WTC11 (cell line): ENCODE measurements at regions not wholly inside any gene's neighbourhood (a gene's known extent, or its start where the extent isn't known, plus 50 kb on each side); places are given as distances from the start of the nearest gene placed in this dataset.

Experiments used
- ATAC-seq: fragments of 200-7000 bp; cut with Tn5 transposase; 2 replicates; pipeline ENCODE4 v1.10.0; 2021; ENCODE audit warnings: mild to moderate bottlenecking, moderate library complexity
- CTCF ChIA-PET: fragments of 300-600 bp; sonication (Branson Sonifier 250); formaldehyde crosslinking; loops from one replicate; lab custom pipeline; 2021; ENCODE audit warnings: antibody characterized with exemption; lab: Charles Lee
- POLR2A ChIA-PET: fragments of 350-600 bp; sonication (Branson Sonifier 250); formaldehyde crosslinking; loops from one replicate; lab custom pipeline; 2021; ENCODE audit warnings: antibody characterized with exemption; lab: Charles Lee
- DNase-seq: peaks from one replicate; pipeline ENCODE4 v3.0.0; 2021; ENCODE audit warnings: low spot score
- H3K27ac Mint-ChIP-seq: 2 replicates; pipeline ENCODE4 v1.8.0; 2021; ENCODE audit warnings: mixed read lengths
- H3K27me3 Mint-ChIP-seq: 2 replicates; pipeline ENCODE4 v1.8.0; 2021; ENCODE audit warnings: low read depth, mild to moderate bottlenecking, moderate library complexity, mixed read lengths
- H3K36me3 Mint-ChIP-seq: 2 replicates; pipeline ENCODE4 v1.8.0; 2021; ENCODE audit warnings: mixed read lengths
- H3K4me1 Mint-ChIP-seq: 2 replicates; pipeline ENCODE4 v1.8.0; 2022; ENCODE audit warnings: mixed read lengths
- H3K4me3 Mint-ChIP-seq: 2 replicates; pipeline ENCODE4 v1.8.0; 2021; ENCODE audit warnings: mild to moderate bottlenecking, moderate library complexity, mixed read lengths
- H3K9me3 Mint-ChIP-seq: 2 replicates; pipeline ENCODE4 v1.8.0; 2021; ENCODE audit warnings: mixed read lengths
- CBFB ChIP-seq: sonication (generic); formaldehyde crosslinking; IDR thresholded peaks from 2 replicates; pipeline ENCODE4 v1.8.1; 2022; ENCODE audit warnings: mild to moderate bottlenecking, low read depth, missing genetic modification reagents
- FOXJ3 ChIP-seq: sonication (generic); formaldehyde crosslinking; IDR thresholded peaks from 2 replicates; pipeline ENCODE4 v1.9.0; 2021; ENCODE audit warnings: missing genetic modification reagents, mild to moderate bottlenecking, borderline replicate concordance
- FOXK1 ChIP-seq: sonication (generic); formaldehyde crosslinking; IDR thresholded peaks from 2 replicates; pipeline ENCODE4 v1.8.0; 2022; ENCODE audit warnings: mild to moderate bottlenecking, moderate library complexity, missing genetic modification reagents
- GABPB1 ChIP-seq: sonication (generic); formaldehyde crosslinking; IDR thresholded peaks from 2 replicates; pipeline ENCODE4 v1.8.1; 2023; ENCODE audit warnings: mild to moderate bottlenecking, missing genetic modification reagents
- GRHL2 ChIP-seq: fragments of 250-450 bp; sonication (Bioruptor Pico); IDR thresholded peaks from 2 replicates; pipeline ENCODE4 v1.8.0; 2022; ENCODE audit warnings: mild to moderate bottlenecking, moderate library complexity; ENCODE audit not compliant: insufficient replicate concordance, severe bottlenecking
- JUN ChIP-seq: sonication (generic); formaldehyde crosslinking; IDR thresholded peaks from 2 replicates; pipeline ENCODE4 v1.8.0; 2023; ENCODE audit warnings: mild to moderate bottlenecking, missing genetic modification reagents
- NR2C2 ChIP-seq: sonication (generic); formaldehyde crosslinking; IDR thresholded peaks from 2 replicates; pipeline ENCODE4 v1.8.0; 2022; ENCODE audit warnings: mild to moderate bottlenecking, missing genetic modification reagents
- OVOL2 ChIP-seq: fragments of 250-450 bp; sonication (Bioruptor Pico); IDR thresholded peaks from 2 replicates; pipeline ENCODE4 v1.9.0; 2021; ENCODE audit warnings: mild to moderate bottlenecking, borderline replicate concordance
- SMAD3 ChIP-seq: sonication (generic); formaldehyde crosslinking; IDR thresholded peaks from 2 replicates; pipeline ENCODE4 v1.8.0; 2022; ENCODE audit warnings: missing genetic modification reagents, mild to moderate bottlenecking, borderline replicate concordance
- TCF7 ChIP-seq: sonication (generic); formaldehyde crosslinking; IDR thresholded peaks from 2 replicates; pipeline ENCODE4 v1.8.0; 2022; ENCODE audit warnings: mild to moderate bottlenecking, low read depth, missing genetic modification reagents, moderate library complexity
- ZBTB21 ChIP-seq: sonication (generic); formaldehyde crosslinking; IDR thresholded peaks from 2 replicates; pipeline ENCODE4 v1.8.1; 2023; ENCODE audit warnings: mild to moderate bottlenecking, missing genetic modification reagents, borderline replicate concordance
- ZNF219 ChIP-seq: sonication (generic); formaldehyde crosslinking; IDR thresholded peaks from 2 replicates; pipeline ENCODE4 v1.8.0; 2023; ENCODE audit warnings: missing genetic modification reagents, mild to moderate bottlenecking, borderline replicate concordance
- ZNF263 ChIP-seq: sonication (generic); formaldehyde crosslinking; IDR thresholded peaks from 2 replicates; pipeline ENCODE4 v1.8.1; 2022; ENCODE audit warnings: low read depth, mild to moderate bottlenecking, moderate library complexity, missing genetic modification reagents
- ZNF317 ChIP-seq: sonication (generic); formaldehyde crosslinking; IDR thresholded peaks from 2 replicates; pipeline ENCODE4 v1.8.1; 2023; ENCODE audit warnings: low read depth, mild to moderate bottlenecking, moderate library complexity, missing genetic modification reagents, borderline replicate concordance
- ZNF671 ChIP-seq: fragments of 250-450 bp; sonication (Bioruptor Pico); IDR thresholded peaks from 2 replicates; pipeline ENCODE4 v1.8.0; 2021; ENCODE audit warnings: mild to moderate bottlenecking
- TF ChIP-seq, protein P1 (sequence below): fragments of 250-450 bp; sonication (Bioruptor Pico); IDR thresholded peaks from 2 replicates; pipeline ENCODE4 v1.9.0; 2021; ENCODE audit warnings: mild to moderate bottlenecking
- TF ChIP-seq, protein P2 (sequence below): sonication (generic); formaldehyde crosslinking; conservative IDR thresholded peaks from 2 replicates; pipeline ENCODE4 v1.8.1; 2023; ENCODE audit warnings: mild to moderate bottlenecking, low read depth, missing genetic modification reagents, moderate library complexity
- TF ChIP-seq, protein P3 (sequence below): sonication (generic); formaldehyde crosslinking; IDR thresholded peaks from 2 replicates; pipeline ENCODE4 v1.8.1; 2022; ENCODE audit warnings: mild to moderate bottlenecking, moderate library complexity, missing genetic modification reagents

DNA sequence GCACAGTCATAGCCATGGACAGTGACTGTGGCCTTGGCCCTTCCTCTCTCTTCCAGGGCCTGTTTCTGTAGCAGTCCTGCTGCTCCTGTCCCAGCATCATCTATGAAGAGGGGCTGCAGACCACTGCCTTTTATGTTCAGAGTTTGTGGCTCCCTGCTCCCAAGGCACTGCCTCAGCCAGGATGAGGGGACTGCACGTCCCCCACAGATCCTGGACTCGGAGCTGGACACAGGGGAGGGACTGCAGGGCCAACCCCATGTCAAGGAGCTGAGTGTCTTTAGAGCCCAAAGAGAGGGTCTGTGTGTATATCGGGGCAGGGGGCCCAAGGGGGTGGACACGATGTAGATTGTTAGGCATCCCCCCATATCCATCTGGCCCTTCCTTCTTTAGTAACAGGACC lies 60.6 kb upstream of the DIO3 start:
- CTCF ChIA-PET, result interaction anchor here (1.6 kb wide), 1 partner anchor 24 kb away, joined by 4 read pairs; no protein-coding TSS in a partner anchor
- POLR2A ChIA-PET, result interaction anchor here (0.5 kb wide), 1 partner anchor 67 kb away, joined by 4 read pairs; no protein-coding TSS in a partner anchor
- ATAC-seq, result no peak
- Mint-ChIP-seq H3K4me3 (no peak overlapping the region), H3K4me1 (peaks cover 24% of the 10 kb centered on the region), H3K36me3 (peaks cover 3% of the 10 kb centered on the region; the same call in 1 of the 2 replicates), H3K9me3 (peaks cover 9% of the 10 kb centered on the region; the same call in 1 of the 2 replicates), H3K27me3 (peaks cover 10% of the 10 kb centered on the region; the same call in 1 of the 2 replicates), H3K27ac (no peak overlapping the region)
- DNase-seq, result no peak
- TF ChIP-seq FOXJ3 (CRISPR knock-in tag) (no peak), GABPB1 (CRISPR knock-in tag) (no peak), GRHL2 (CRISPR knock-in tag) (no peak), NR2C2 (no peak), ZBTB21 (CRISPR knock-in tag) (no peak), ZNF219 (CRISPR knock-in tag) (no peak), FOXK1 (CRISPR knock-in tag) (no peak), ZNF317 (CRISPR knock-in tag) (no peak), CBFB (CRISPR knock-in tag) (no peak), SMAD3 (CRISPR knock-in tag) (no peak), ZNF671 (CRISPR knock-in tag) (no peak), ZNF263 (CRISPR knock-in tag) (no peak)
- TF ChIP-seq, protein P1, sequence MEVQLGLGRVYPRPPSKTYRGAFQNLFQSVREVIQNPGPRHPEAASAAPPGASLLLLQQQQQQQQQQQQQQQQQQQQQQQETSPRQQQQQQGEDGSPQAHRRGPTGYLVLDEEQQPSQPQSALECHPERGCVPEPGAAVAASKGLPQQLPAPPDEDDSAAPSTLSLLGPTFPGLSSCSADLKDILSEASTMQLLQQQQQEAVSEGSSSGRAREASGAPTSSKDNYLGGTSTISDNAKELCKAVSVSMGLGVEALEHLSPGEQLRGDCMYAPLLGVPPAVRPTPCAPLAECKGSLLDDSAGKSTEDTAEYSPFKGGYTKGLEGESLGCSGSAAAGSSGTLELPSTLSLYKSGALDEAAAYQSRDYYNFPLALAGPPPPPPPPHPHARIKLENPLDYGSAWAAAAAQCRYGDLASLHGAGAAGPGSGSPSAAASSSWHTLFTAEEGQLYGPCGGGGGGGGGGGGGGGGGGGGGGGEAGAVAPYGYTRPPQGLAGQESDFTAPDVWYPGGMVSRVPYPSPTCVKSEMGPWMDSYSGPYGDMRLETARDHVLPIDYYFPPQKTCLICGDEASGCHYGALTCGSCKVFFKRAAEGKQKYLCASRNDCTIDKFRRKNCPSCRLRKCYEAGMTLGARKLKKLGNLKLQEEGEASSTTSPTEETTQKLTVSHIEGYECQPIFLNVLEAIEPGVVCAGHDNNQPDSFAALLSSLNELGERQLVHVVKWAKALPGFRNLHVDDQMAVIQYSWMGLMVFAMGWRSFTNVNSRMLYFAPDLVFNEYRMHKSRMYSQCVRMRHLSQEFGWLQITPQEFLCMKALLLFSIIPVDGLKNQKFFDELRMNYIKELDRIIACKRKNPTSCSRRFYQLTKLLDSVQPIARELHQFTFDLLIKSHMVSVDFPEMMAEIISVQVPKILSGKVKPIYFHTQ (CRISPR knock-in tag), result no peak

DNA sequence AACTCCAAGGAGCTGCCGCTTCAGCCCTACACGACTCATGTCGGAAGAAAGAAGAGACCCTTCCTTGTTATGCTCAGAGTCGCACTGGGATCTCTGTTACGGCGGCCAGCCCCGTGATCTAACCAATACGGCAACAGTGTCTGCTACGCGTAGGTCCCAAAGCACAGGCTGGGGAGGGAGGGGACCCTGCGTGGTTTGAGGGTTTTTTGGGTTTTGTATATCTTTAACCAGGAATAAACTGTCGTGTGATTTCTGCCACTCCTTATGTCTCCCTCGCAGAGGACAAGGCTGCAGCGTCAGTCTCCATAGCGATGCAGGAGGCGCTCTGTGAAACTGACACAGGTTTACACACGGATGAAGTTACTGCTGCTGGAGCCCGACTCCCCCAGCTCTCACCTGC lies 60.0 kb upstream of the DIO3 start:
- Mint-ChIP-seq H3K27ac (no peak overlapping the region), H3K9me3 (peaks cover 9% of the 10 kb centered on the region; the same call in 1 of the 2 replicates), H3K27me3 (peaks cover 10% of the 10 kb centered on the region; the same call in 1 of the 2 replicates), H3K4me1 (peaks cover 17% of the 10 kb centered on the region), H3K4me3 (no peak overlapping the region), H3K36me3 (peaks cover 3% of the 10 kb centered on the region; the same call in 1 of the 2 replicates)
- POLR2A ChIA-PET, result no interaction called here
- CTCF ChIA-PET, result no interaction called here
- ATAC-seq (no peak), DNase-seq (no peak)
- TF ChIP-seq NR2C2 (no peak), JUN (no peak), TCF7 (no peak), OVOL2 (CRISPR knock-in tag) (no peak)
- TF ChIP-seq, protein P2, sequence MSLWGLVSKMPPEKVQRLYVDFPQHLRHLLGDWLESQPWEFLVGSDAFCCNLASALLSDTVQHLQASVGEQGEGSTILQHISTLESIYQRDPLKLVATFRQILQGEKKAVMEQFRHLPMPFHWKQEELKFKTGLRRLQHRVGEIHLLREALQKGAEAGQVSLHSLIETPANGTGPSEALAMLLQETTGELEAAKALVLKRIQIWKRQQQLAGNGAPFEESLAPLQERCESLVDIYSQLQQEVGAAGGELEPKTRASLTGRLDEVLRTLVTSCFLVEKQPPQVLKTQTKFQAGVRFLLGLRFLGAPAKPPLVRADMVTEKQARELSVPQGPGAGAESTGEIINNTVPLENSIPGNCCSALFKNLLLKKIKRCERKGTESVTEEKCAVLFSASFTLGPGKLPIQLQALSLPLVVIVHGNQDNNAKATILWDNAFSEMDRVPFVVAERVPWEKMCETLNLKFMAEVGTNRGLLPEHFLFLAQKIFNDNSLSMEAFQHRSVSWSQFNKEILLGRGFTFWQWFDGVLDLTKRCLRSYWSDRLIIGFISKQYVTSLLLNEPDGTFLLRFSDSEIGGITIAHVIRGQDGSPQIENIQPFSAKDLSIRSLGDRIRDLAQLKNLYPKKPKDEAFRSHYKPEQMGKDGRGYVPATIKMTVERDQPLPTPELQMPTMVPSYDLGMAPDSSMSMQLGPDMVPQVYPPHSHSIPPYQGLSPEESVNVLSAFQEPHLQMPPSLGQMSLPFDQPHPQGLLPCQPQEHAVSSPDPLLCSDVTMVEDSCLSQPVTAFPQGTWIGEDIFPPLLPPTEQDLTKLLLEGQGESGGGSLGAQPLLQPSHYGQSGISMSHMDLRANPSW (CRISPR knock-in tag), result no peak
- TF ChIP-seq, protein P3, sequence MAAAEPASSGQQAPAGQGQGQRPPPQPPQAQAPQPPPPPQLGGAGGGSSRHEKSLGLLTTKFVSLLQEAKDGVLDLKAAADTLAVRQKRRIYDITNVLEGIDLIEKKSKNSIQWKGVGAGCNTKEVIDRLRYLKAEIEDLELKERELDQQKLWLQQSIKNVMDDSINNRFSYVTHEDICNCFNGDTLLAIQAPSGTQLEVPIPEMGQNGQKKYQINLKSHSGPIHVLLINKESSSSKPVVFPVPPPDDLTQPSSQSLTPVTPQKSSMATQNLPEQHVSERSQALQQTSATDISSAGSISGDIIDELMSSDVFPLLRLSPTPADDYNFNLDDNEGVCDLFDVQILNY (CRISPR knock-in tag), result no peak
